CD4-positive, alpha-beta T cell (primary cell): ENCODE measurements at regions not wholly inside any gene's neighbourhood (a gene's known extent, or its start where the extent isn't known, plus 50 kb on each side); places are given as distances from the start of the nearest gene placed in this dataset.

Experiments
- ATAC-seq: fragments of 200-7000 bp; cut with Tn5 transposase; one replicate; pipeline ENCODE4 v1.10.0; 2022; ENCODE audit warnings: mild to moderate bottlenecking; ENCODE audit not compliant: poor library complexity
- CTCF ChIA-PET: fragments of 350-600 bp; sonication (Branson Sonifier 250); formaldehyde crosslinking; loops from one replicate; lab custom pipeline; 2021; ENCODE audit warnings: antibody characterized with exemption, inconsistent platforms; lab: Charles Lee
- POLR2A ChIA-PET: fragments of 350-600 bp; sonication (Branson Sonifier 250); formaldehyde crosslinking; loops from one replicate; lab custom pipeline; 2021; ENCODE audit warnings: antibody characterized with exemption, inconsistent platforms; lab: Charles Lee
- DNase-seq, 14 experiments: peaks; one replicate each; pipeline ENCODE4 v3.0.0-alpha.2; 2013 to 2020; ENCODE audit warnings: mixed read lengths in 2 of 14
- H3K27ac ChIP-seq, 2 donors: one replicate each; pipeline versions ENCODE4 v1.5.1 to v1.7.0; 2013; ENCODE audit warnings: low read length in 2 of 2, low read depth in 1 of 2, mild to moderate bottlenecking in 1 of 2
- H3K27me3 ChIP-seq, 2 experiments: 1 replicate in 1 of 2; 2 replicates in 1 of 2; pipeline versions ENCODE4 v1.6.1 to v1.7.0; 2013; ENCODE audit warnings: low read length in 2 of 2, control low read depth in 1 of 2, mild to moderate bottlenecking in 1 of 2, moderate library complexity in 1 of 2; ENCODE audit not compliant: insufficient read depth in 2 of 2, control insufficient read depth in 1 of 2
- H3K36me3 ChIP-seq: one replicate; pipeline ENCODE4 v1.6.1; 2013; ENCODE audit warnings: low read length, control low read depth; ENCODE audit not compliant: insufficient read depth
- H3K4me1 ChIP-seq: one replicate; pipeline ENCODE4 v1.6.1; 2013; ENCODE audit warnings: low read length, control low read depth; ENCODE audit not compliant: insufficient read depth
- H3K4me3 ChIP-seq: one replicate; pipeline ENCODE4 v1.5.1; 2013; ENCODE audit warnings: mild to moderate bottlenecking, low read length, moderate library complexity
- H3K9me3 ChIP-seq, 2 experiments: 1 replicate in 1 of 2; 2 replicates in 1 of 2; pipeline versions ENCODE4 v1.6.1 to v1.7.0; 2013; ENCODE audit warnings: low read length in 2 of 2, mild to moderate bottlenecking in 2 of 2, control low read depth in 1 of 2, moderate library complexity in 1 of 2; ENCODE audit not compliant: control insufficient read depth in 1 of 2, insufficient read depth in 1 of 2
- H3K27ac Mint-ChIP-seq: one replicate; pipeline ENCODE4 v1.8.0; 2020; ENCODE audit warnings: mixed read lengths
- H3K27me3 Mint-ChIP-seq: one replicate; pipeline ENCODE4 v1.8.0; 2021; ENCODE audit warnings: mixed read lengths
- H3K36me3 Mint-ChIP-seq: one replicate; pipeline ENCODE4 v1.8.0; 2021; ENCODE audit warnings: low read depth, mixed read lengths
- H3K4me1 Mint-ChIP-seq: one replicate; pipeline ENCODE4 v1.8.0; 2021; ENCODE audit warnings: low read depth, mixed read lengths
- H3K4me3 Mint-ChIP-seq: one replicate; pipeline ENCODE4 v1.8.0; 2020; ENCODE audit warnings: mild to moderate bottlenecking, mixed read lengths
- H3K9me3 Mint-ChIP-seq: one replicate; pipeline ENCODE4 v1.8.0; 2020; ENCODE audit warnings: mixed read lengths
- CTCF ChIP-seq: fragments of 200-600 bp; IDR thresholded peaks from one replicate; pipeline ENCODE4 v1.8.0; 2022; ENCODE audit warnings: antibody characterized with exemption, mild to moderate bottlenecking
- intact Hi-C, 2 experiments: fragments of 100-400 bp; cut with DNase I in 1 of 2; cut with micrococcal nuclease in 1 of 2; formaldehyde crosslinking; loops; one replicate each; pipeline versions ENCODE4 v1.15.1 to v1.9.0; 2023 to 2025; cut with DNase I, micrococcal nuclease

DNA sequence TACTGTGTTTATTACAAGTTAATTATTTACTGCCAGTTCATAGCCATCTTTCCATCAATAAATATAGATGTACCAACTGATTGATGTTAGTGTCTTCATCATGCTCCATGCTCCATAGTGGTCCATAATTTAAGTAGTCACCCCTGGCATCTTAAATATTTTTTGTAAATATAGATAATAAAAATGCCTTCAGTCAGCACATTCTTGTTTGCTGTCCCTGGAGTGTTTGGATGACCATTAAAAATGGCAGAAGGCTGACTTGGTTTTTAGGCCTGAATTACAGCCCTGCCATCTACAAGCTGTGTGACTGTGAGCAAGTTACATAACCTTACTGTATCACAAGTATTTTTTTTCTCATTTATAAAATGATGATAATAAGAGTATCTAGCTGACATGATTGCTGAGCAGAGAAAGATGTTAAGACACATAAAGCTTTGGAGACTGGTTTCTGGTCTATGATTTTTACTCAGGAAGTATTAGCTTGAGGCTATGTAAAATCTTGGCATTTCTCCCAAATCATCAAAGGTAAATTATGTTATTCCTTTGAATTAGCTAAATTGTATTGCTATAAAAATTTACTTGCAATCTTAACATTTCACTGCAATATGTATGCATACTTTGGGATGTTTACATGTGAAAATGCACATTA, 427.2 kb downstream of the USP25 start:
- ATAC-seq (no peak), DNase-seq (no peak)
- Histone ChIP-seq H3K27me3 (no peaks in the 10 kb centered on the region), H3K4me3 (no peak overlapping the region), H3K36me3 (no peaks in the 10 kb centered on the region), H3K9me3 (peaks cover 0 to 3% of the 10 kb centered on the region in 2 experiments), H3K27ac (no peak overlapping the region), H3K4me1 (no peaks in the 10 kb centered on the region)
- POLR2A ChIA-PET, result no interaction called here
- TF ChIP-seq CTCF, result no peak
- no peaks in the 10 kb centered on the region for H3K4me1 Mint-ChIP-seq
- H3K36me3 Mint-ChIP-seq, result no peaks in the 10 kb centered on the region
- no peaks in the 10 kb centered on the region for H3K9me3 Mint-ChIP-seq
- intact Hi-C loops, result no loop called here
- H3K4me3 Mint-ChIP-seq, result no peak overlapping the region
- CTCF ChIA-PET, result no interaction called here
- no peak overlapping the region for H3K27ac Mint-ChIP-seq
- H3K27me3 Mint-ChIP-seq, result no peaks in the 10 kb centered on the region

DNA sequence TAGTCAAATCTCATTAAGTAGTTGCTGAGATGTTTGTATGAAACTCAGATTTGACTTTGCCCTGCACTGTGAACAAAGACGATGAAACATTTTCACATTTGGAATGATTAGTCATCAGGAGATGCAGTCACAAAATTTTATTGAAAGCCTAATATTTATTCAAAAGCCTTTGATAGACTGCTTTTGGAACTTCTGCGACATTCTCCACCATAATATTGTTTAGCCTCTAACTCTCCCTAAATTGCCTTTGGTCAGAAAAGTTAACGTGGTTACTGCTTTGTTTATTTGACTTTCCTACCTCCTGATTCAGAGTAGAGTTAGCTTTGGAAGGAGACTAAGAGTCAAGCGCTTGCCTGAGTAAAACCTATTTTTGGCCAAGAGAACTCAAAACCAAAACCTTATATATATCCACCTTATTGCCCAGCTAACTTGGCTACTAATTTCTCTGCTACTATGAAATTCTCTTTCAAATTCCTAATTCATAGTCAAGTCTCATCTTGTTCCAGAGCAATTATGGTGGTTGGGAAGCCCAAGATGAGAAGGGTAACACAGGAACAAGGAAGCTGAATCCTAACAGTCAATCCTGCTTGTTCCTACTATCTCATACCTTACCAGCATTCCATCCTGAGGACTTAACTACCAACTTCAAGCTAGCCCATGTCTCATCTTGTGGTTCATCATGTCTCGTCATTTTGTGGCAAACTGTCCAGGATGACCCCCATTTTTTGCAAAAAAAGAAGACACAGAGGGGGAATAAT, 429.6 kb downstream of the USP25 start:
- no peaks in the 10 kb centered on the region for H3K36me3 ChIP-seq
- intact Hi-C loops, result no loop called here
- ChIA-PET POLR2A (no interaction called here), CTCF (no interaction called here)
- H3K4me3 ChIP-seq, result no peak overlapping the region
- no peak overlapping the region for H3K4me3 Mint-ChIP-seq
- H3K27ac ChIP-seq, result no peak overlapping the region
- ATAC-seq (no peak), DNase-seq (no peak)
- no peaks in the 10 kb centered on the region for H3K27me3 Mint-ChIP-seq
- peaks cover 0 to 3% of the 10 kb centered on the region in 2 experiments for H3K9me3 ChIP-seq
- no peak overlapping the region for H3K27ac Mint-ChIP-seq
- H3K4me1 Mint-ChIP-seq, result no peaks in the 10 kb centered on the region
- no peaks in the 10 kb centered on the region for H3K27me3 ChIP-seq
- H3K4me1 ChIP-seq, result no peaks in the 10 kb centered on the region
- no peak for TF ChIP-seq CTCF
- H3K9me3 Mint-ChIP-seq, result no peaks in the 10 kb centered on the region
- no peaks in the 10 kb centered on the region for H3K36me3 Mint-ChIP-seq

- Mint-ChIP-seq H3K4me3 (no peak overlapping the region), H3K36me3 (no peaks in the 10 kb centered on the region), H3K27ac (no peak overlapping the region), H3K4me1 (no peaks in the 10 kb centered on the region), H3K9me3 (no peaks in the 10 kb centered on the region), H3K27me3 (no peaks in the 10 kb centered on the region)
- POLR2A ChIA-PET, result no interaction called here
- ATAC-seq (no peak), DNase-seq (no peak)
- intact Hi-C loops, result no loop called here
- no peaks in the 10 kb centered on the region for H3K27me3 ChIP-seq
- H3K9me3 ChIP-seq, result peaks cover 0 to 3% of the 10 kb centered on the region in 2 experiments
- no peak for TF ChIP-seq CTCF
- no peak overlapping the region for H3K4me3 ChIP-seq
- no peaks in the 10 kb centered on the region for H3K4me1 ChIP-seq
- H3K36me3 ChIP-seq, result no peaks in the 10 kb centered on the region
- H3K27ac ChIP-seq, result no peak overlapping the region
- CTCF ChIA-PET, result no interaction called here
These were observed 430.2 kb downstream of the USP25 start for GRCh38 chr21:16159971-16160350.
